GM19023 (cell line): ENCODE measurements at regions not wholly inside any gene's neighbourhood (a gene's known extent, or its start where the extent isn't known, plus 50 kb on each side); places are given as distances from the start of the nearest gene placed in this dataset.
A peak's percentile ranks its signal among the peaks of the same experiment; 100 is the strongest.

Experiments used
- ATAC-seq: cut with Tn5 transposase; IDR thresholded peaks from one replicate; pipeline ENCODE4 v1.9.1; 2021; ENCODE audit warnings: mild to moderate bottlenecking, moderate library complexity; ENCODE audit not compliant: unreplicated experiment

- ATAC-seq: no peak
Measured at GRCh38 chr1:163406772-163407171, 85.0 kb downstream of the NUF2 start.

DNA sequence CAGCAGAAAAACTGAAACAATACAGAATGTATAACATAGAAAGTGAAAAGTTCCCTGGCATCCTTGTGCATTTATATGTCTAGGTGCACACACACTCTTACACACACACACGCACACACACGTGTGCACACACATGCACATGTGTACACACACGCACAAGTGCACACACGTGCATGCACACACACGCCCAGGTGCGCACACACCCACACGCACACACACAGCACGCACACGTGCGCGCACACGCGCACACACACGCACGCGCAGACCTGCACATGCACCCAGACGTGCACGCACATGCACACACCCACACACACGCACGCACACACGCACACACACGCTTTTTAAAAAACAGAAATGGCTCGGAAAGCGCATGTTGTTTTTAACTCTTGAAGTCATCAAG is 86.5 kb downstream of the NUF2 start:
- no peak for ATAC-seq

DNA sequence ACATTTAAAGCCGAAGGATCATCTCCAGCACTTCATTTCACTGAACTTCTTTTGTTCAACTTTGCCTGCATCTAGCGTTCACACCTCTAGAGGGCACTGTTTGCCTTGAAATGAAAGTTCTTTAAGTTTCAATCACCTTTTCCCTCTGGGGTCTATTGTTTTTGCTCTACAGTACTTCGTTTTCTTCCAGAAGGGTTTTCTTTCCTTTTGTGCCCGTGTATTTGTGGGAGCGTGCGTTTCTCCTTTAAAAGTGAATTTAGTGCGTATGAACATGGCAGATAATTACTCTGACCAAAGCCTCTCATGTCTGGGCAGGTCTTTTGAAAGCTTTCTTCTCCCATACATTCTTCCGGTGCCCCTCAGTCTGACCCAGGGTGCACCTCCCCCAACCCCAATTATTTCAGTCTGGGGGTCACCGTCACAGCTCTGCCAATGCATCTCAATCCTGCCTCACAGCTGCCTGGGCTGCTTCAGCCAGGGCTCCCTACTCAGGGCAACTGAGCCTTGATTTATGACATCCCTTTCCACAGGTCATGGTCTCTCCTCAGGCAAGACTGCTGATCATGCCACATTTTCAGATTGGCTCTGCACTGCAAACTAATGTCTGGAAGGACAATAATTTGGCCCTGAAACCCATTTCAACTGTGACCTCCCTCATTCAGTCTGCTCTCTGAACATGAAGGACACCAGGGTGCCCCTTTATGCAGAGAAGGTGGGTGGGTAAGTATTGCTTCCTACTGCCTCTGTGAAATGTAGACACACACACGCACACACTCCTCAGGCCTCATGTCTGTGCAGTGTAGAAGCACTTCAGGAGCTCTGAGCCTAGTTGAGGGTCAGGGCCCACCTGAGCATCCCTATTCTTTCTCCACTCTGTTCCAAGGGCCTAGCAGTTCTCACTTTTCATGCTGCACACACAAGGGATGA is 88.6 kb downstream of the NUF2 start:
- ATAC-seq: no peak

DNA sequence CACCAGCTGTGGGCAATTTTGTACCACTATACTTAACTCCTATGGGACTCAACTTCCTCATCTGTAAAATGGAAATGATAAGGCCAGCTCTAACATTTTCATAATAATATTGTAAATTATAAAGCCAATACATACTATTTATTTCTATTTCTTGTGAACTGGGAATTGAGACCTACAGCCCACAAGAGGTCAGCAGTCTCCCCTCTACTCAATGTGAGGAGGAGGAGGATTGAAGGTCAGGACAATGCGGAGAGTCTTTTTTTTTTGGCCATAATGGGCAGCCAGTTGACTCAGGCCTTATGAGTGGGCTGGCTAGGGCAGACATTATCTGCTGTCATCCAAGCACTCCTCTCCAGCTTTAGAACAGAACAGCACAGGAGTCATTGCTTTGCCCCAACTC is 90.5 kb downstream of the NUF2 start:
- no peak for ATAC-seq

DNA sequence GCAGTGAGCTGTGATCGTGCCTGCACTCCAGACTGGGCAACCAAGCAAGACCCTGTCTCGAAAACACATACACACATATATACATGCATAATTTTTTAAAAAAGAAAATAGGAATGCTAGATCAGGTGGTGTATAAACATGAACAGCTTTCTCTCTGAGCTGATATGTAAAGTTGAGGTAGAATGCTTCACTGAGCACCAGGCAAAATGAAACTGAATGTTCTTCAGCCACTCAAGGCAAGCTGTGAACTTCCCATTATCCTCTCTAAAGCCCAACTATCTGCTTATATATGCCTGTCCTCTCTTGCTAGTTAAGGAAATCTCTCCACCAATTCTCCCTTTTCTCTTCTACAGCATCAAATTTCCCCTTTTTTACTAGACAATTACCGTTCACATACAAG is 93.0 kb downstream of the NUF2 start:
- peak; percentile 89 for ATAC-seq

DNA sequence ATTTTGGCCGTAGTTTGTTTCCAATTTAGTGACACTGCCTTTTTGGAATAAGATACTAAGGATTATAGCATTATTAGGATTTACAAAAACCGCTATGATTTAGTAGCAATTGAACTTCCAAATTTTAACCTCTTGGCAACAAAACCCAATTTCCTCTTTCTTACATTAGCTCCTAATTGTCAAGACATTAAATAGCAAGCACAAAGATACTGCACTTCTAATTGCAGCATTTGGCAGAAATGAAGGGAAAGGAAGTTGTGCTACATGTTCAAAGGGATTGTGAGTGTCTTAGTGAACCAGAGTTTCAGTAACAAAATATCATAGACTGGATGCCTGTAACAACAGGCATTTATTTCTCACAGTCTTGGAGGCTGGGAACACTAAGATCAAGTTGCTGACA is 99.9 kb downstream of the NUF2 start:
- ATAC-seq: no peak

DNA sequence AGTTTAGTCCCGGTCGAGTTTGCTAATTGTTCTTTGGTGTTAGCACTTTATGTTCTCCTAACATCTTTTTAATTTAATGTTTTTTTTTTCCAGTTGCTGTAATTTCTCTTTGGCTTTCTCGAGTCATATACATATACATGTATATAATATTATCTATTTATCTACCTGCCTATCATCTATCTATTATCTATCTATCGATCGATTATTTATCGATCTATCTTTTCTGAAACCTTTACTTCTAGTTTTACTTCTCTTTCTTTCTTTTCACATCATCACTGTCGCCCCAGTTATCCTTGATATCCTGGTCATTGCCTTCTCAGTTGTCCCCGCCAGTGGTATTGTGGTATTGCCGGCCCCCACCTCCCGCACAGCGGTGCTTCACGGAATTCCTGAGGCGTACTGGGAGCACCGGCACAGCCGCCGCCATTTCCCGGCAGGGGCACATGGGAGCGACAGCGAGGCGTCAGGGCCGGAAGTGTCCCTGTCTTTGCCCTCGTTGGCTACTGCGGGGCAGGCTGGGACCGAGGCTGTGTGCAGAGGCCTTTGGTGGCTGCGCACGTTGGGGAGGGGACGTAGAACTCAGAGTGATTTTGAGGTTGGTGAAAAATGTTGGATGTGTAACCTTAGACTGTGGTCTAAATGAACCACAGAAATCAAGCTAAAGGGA is 101.1 kb downstream of the NUF2 start:
- no peak for ATAC-seq

GRCh38 chr1:163426505-163427251 is 104.9 kb downstream of the NUF2 start:
- ATAC-seq: no peak

DNA sequence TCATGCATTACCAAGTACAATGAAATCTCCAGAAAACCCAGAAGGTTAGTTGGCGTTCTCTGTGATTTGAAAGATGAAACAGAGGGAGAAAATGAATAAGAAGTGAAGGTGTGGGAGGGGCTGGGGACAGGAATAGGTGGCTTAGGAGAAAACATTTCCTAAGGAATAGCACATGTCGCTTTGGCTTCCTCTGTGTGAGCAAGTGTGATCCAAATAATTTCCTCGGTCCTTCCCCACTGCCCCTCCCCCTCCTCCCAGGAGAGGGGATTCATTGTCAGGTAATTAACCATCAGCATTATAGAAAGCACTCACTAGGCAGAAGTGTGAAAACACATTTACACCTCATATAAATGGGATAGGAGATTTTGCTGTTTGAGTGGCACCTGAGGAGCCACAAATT is 105.5 kb downstream of the NUF2 start:
- ATAC-seq: no peak

DNA sequence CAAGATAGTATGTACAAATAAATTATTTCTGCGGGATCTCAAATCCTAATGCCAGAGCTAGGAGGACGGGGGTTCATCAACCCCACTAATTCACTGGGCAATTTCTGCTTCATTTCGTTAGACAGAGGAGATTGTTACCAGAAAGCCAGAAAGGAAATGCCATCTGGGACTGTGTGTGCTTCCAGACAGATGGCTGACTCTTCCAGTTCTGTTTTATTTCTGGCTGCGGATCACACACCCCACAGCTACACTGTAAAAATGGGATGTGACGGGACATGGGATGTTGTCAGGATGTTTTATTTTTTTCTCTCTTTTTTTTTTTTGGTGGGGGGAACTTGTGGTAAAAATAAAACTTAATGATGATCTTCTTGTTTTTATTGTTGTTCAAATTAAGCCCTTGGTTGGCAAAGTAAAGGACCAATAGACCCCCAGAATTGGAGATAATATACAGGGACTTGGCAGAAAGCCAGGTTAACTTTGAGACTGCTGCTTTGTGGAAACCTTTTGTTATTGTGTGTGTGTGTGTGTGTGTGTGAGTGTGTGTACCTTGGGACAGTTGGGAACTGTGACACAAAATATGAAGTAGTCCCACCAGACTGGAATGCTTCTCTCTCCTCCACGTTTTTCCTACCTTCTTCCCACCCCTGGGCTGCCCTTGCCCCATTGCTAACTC is 114.5 kb downstream of the NUF2 start:
- no peak for ATAC-seq

GRCh38 chr1:163439471-163439870 is 117.7 kb downstream of the NUF2 start:
- no peak for ATAC-seq

DNA sequence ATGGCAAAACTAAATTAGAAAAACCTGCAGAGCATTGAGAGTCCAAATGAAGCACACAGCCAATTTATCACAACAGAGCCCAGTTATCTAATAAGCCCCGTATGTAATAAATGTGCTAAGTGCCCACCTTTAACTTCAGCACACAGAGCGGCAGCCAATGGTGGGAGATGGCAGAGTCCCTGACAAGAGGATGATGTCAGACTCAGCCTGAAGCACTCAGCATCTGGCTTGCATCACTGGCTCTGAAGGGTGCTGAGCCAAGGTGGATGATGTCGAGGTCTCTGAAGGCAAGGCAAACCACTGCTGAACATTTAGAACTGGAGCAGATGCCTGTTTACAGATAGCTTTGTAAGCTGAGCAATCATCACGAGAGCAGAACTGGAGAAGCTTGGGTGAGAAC is 118.3 kb downstream of the NUF2 start:
- ATAC-seq: no peak

DNA sequence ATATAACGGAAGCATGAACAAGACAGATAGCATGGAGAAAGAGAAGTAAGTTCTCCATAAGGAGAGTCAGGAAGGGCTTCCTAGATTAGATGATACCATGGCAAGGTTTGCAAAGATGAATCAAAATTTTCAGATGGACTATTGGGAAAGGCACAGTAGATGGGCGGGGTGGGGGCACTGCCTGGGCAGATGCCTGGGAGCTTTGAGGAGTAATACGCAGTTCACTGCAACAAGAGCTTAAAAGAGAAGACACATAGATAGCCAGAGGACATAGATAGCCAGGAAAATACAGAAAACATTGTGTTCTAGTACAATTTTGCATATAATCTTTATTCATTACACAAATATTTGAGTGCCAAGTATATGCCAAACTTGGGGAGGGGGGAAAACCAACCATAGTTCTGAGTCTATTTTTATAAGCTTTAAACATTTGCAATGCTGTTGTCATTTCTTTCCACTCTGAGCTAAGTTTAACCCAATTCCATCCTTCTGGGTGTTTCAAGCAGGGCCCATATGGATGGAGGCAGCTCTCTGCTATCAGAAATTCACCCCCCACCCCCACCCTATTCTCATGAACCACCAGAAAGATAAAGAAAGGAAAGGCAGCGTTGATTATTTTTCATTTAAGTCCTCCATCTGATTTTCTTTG is 120.6 kb downstream of the NUF2 start:
- no peak for ATAC-seq

DNA sequence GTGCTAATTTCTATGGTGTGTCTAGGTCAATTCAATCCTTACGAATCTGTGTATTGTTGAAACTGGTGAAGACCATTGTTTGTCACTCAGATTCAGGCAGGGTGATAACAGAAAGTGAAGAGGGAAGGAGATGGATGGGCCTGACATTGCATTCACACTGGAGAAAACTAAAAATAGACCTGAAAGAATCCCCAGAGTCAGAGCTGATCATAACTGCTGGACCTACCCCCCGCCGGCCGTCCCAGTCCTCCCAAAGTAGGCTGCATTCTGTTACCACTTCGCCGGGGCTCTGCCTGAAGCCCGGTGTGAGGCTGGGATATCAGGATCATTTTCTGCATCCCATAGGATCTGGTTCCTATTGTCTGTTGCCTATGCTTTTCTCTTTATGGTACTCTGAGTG is 121.1 kb downstream of the NUF2 start:
- ATAC-seq: no peak

DNA sequence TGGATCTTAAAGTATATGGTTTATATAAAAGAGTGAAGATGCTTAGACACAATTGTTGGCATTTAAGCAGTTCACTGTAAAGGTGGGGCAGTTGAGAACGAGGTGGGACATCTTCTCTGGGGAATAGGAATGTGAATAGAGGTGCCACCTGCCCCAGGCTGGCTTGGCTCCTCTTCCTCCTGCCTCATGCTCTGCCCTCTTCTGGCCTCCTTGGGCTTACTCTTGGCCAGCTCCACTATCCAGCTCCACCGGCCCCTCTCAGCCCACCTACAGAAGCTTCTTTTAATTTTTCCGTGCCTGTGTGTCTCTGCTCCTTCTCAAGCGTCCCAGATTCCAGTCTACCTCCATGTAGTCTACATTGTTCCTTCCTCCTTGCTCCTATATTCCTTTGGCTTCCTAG is 122.1 kb downstream of the NUF2 start:
- no peak for ATAC-seq

DNA sequence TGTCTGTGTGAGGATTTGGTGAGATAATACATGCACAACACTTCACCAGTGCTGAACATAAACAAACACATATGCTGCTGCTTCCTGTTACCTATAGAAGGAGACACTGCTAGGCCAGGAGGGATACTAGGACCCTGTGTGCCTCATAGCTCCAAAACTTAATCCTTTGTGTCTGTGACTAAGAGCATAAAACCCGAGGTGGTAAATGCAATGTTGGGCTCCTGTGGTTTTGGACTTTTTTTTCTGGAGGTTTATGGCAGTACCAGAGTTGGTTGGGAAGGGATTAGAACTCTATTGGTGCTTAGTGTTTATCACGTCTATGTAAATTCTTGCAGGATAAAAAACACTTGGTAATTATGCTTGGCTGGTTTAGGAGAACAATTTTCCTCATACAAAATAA is 122.9 kb downstream of the NUF2 start:
- ATAC-seq: no peak

- no peak for ATAC-seq
Measured at GRCh38 chr1:163450986-163451385, 129.2 kb downstream of the NUF2 start.

GRCh38 chr1:163459539-163459938 is 137.8 kb downstream of the NUF2 start:
- ATAC-seq: no peak

DNA sequence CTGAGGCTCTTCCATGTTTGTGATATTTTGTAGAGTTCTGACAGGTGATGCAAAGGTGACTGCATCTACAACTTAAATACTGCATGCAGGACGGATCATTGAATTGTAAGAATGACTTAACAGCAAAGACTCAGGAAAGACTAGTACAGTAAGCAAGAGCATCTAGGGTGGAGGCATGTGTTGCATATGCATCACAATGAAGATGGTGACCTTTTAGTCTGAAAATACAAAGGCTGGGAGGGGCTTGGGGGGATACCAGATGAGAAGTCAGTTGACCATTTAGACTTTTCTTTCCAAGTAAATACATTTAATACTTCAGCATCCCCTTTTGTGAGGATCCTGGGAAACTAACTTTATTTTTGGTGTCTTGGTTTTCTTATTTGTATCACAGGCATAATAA is 145.5 kb downstream of the NUF2 start:
- no peak for ATAC-seq

DNA sequence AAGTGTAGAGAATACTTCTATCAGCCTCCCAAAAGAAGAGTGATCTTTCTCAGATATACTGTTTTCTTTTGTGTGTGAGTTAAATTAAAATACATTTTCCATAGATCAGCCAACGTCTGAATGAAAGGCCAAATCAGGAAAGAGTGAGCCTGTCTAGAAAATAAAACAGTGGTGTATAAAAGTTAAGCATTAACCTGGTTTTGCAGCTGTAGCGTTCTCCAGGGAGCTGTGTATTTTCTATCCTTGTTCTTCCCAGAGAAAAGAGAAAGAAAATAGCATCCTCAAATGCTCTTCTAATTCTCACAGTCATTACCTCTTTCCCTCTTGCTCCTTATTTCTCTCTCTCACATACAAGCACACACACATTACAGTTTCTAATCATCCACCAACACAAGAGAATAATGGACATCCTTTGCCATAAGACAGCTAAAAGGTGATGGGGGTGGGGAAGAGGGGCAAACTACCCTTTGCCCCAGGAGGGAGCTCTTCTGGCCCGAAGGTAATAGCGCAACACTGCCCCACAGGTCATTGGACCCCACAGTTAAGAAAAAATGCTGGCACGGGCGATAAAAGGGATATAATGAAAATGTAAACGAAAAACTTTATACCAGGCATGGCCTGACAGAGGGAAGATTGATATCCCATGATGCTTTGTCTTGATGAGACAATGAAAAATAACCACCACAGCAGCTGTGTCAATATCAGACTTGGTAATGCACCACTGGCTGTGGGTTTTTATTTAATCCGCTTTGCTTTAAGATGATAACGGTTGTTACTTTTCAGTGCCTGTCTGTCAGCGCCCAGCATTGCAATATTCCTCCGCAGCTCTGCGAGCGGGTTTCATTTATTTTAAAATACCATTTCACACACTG is 150.3 kb downstream of the NUF2 start:
- ATAC-seq: no peak
